ENCODE measurements at regions not wholly inside any gene's neighbourhood (a gene's known extent, or its start where the extent isn't known, plus 50 kb on each side); places are given as distances from the start of the nearest gene placed in this dataset.

DNA sequence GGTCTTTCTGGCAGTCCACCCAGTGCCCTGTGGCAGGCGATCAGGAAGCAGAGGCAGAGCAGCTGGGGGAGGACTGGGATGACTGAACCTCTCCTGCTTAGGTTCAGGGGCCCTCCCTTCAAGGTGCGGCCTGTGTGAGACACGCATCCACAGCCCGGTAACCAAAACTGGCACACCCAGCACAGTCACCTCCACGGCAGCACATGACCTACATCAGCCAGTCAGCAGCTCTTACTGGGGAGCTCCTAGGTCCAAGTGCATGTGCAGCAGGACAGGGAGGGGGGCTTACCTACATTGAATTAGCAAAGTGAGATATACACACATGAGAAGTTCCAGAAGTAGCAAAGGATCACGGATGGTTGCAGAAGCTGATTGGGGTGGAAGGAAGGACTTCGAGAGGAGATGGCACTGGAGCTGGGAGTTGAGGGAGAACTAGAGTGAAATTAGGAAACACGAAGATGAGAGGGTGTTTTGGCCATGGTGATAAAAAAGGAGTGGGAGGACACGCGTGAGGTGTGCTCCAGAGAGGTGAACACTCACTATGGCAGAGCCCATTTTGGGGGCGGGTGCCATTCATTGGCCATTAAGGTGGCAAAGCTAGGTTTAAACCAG lies 51.4 kb upstream of the IRF2BP2 start:
- no peak for DNase-seq (ENCODE audit: extremely low spot score, unreplicated experiment)
- H3K36me3 Mint-ChIP-seq (ENCODE audit: unreplicated experiment), result no peaks in the 10 kb centered on the region
- no peaks in the 10 kb centered on the region for H3K9me3 Mint-ChIP-seq (ENCODE audit: unreplicated experiment)
- H3K27ac Mint-ChIP-seq (ENCODE audit: unreplicated experiment), result no peak overlapping the region
- no peak overlapping the region for H3K4me3 Mint-ChIP-seq (ENCODE audit: unreplicated experiment)
- no peaks in the 10 kb centered on the region for H3K27me3 Mint-ChIP-seq (ENCODE audit: unreplicated experiment)
- H3K4me1 Mint-ChIP-seq (ENCODE audit: unreplicated experiment), result peaks cover 20% of the 10 kb centered on the region
- TF ChIP-seq, protein P1, sequence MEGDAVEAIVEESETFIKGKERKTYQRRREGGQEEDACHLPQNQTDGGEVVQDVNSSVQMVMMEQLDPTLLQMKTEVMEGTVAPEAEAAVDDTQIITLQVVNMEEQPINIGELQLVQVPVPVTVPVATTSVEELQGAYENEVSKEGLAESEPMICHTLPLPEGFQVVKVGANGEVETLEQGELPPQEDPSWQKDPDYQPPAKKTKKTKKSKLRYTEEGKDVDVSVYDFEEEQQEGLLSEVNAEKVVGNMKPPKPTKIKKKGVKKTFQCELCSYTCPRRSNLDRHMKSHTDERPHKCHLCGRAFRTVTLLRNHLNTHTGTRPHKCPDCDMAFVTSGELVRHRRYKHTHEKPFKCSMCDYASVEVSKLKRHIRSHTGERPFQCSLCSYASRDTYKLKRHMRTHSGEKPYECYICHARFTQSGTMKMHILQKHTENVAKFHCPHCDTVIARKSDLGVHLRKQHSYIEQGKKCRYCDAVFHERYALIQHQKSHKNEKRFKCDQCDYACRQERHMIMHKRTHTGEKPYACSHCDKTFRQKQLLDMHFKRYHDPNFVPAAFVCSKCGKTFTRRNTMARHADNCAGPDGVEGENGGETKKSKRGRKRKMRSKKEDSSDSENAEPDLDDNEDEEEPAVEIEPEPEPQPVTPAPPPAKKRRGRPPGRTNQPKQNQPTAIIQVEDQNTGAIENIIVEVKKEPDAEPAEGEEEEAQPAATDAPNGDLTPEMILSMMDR (IDR thresholded peaks at IDR 0.05), result no peak

DNA sequence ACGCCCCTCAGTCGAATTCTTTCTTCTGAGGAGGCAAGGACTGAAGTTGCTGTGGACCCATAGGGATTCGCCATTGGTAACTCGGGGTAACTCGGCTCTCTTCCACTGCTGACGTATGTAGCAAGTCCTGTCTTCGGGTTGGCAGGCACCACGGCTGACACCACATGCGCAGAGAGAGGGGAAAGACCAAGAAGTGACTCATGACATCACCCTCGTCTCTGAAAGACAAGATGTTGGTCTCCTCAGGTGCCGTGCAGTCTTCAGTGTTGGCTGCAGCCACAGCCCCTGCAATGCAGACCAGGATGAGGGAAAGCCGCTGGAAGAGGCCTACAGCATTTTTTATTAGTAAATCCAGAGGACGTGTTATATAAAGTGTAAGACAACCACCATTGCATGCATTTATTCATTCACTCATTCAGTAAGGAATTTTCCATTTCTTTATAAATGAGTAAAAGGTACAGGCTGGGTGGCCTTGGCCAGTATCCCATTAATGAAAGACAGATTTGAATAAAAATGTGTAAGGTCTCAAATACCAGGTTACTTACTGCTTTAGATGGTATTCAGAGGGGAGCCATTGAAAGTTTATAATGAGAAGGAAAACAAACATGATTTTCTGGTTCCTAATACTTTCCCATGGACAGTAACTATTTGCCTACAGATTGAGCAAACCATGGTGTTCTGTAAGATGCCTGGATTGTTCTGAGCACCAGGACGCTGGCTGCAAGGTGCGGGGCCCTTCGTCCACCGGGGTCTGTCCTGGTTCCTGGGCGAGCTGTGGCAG lies 50.7 kb upstream of the IRF2BP2 start:
- Mint-ChIP-seq H3K27ac (ENCODE audit: unreplicated experiment) (no peak overlapping the region), H3K4me1 (ENCODE audit: unreplicated experiment) (peaks cover 23% of the 10 kb centered on the region), H3K4me3 (ENCODE audit: unreplicated experiment) (no peak overlapping the region), H3K9me3 (ENCODE audit: unreplicated experiment) (no peaks in the 10 kb centered on the region), H3K36me3 (ENCODE audit: unreplicated experiment) (no peaks in the 10 kb centered on the region), H3K27me3 (ENCODE audit: unreplicated experiment) (no peaks in the 10 kb centered on the region)
- DNase-seq (ENCODE audit: extremely low spot score, unreplicated experiment), result no peak
- TF ChIP-seq, protein P1 (IDR thresholded peaks at IDR 0.05), result no peak

Measured in osteocyte (in vitro differentiated cells).